NCI-H226 (cell line): ENCODE measurements at regions not wholly inside any gene's neighbourhood (a gene's known extent, or its start where the extent isn't known, plus 50 kb on each side); places are given as distances from the start of the nearest gene placed in this dataset.

Source experiments
- DNase-seq: peaks from one replicate; pipeline ENCODE4 v3.0.0-alpha.2; 2015

- DNase-seq: peak; percentile 33
These were observed 2882.5 kb downstream of the PCDH9 start for GRCh38 chr13:64347664-64348063.

GRCh38 chr13:64339373-64340063 is 2890.6 kb downstream of the PCDH9 start:
- no peak for DNase-seq

GRCh38 chr13:64338671-64339070 is 2891.5 kb downstream of the PCDH9 start:
- no peak for DNase-seq

GRCh38 chr13:64333888-64334287 is 2896.2 kb downstream of the PCDH9 start:
- DNase-seq: no peak

GRCh38 chr13:64332048-64332447 is 2898.1 kb downstream of the PCDH9 start:
- DNase-seq: no peak

- DNase-seq: peak; percentile 2
These were observed 2902.5 kb downstream of the PCDH9 start for GRCh38 chr13:64327505-64328194.

GRCh38 chr13:64314331-64314730 is 2898.7 kb upstream of the PCDH20 start:
- peak; percentile 52 for DNase-seq

GRCh38 chr13:64311948-64312347 is 2896.3 kb upstream of the PCDH20 start:
- DNase-seq: no peak

- no peak for DNase-seq
These were observed 2895.5 kb upstream of the PCDH20 start for GRCh38 chr13:64311112-64311511.

GRCh38 chr13:64305246-64305645 is 2889.6 kb upstream of the PCDH20 start:
- peak; percentile 77 for DNase-seq

- DNase-seq: no peak
These were observed 2884.6 kb upstream of the PCDH20 start for GRCh38 chr13:64300239-64300638.

GRCh38 chr13:64293923-64294322 is 2878.3 kb upstream of the PCDH20 start:
- peak; percentile 21 for DNase-seq

GRCh38 chr13:64289702-64290101 is 2874.1 kb upstream of the PCDH20 start:
- no peak for DNase-seq

- no peak for DNase-seq
These were observed 2868.3 kb upstream of the PCDH20 start for GRCh38 chr13:64283926-64284325.

GRCh38 chr13:64278493-64278892 is 2862.8 kb upstream of the PCDH20 start:
- DNase-seq: peak; percentile 72

- no peak for DNase-seq
These were observed 2861.4 kb upstream of the PCDH20 start for GRCh38 chr13:64277097-64277496.

GRCh38 chr13:64276232-64276631 is 2860.6 kb upstream of the PCDH20 start:
- no peak for DNase-seq

GRCh38 chr13:64274481-64275217 is 2859.0 kb upstream of the PCDH20 start:
- peak; percentile 68 for DNase-seq

GRCh38 chr13:64273780-64274179 is 2858.1 kb upstream of the PCDH20 start:
- DNase-seq: no peak

- DNase-seq: no peak
These were observed 2857.0 kb upstream of the PCDH20 start for GRCh38 chr13:64272681-64273080.

- DNase-seq: no peak
These were observed 2850.4 kb upstream of the PCDH20 start for GRCh38 chr13:64266024-64266423.

GRCh38 chr13:64263285-64263684 is 2847.6 kb upstream of the PCDH20 start:
- DNase-seq: no peak

- DNase-seq: no peak
These were observed 2841.1 kb upstream of the PCDH20 start for GRCh38 chr13:64256751-64257150.

GRCh38 chr13:64255988-64256387 is 2840.3 kb upstream of the PCDH20 start:
- no peak for DNase-seq
